ENCODE measurements at regions not wholly inside any gene's neighbourhood (a gene's known extent, or its start where the extent isn't known, plus 50 kb on each side); places are given as distances from the start of the nearest gene placed in this dataset.
A peak's percentile ranks its signal among the peaks of the same experiment; 100 is the strongest.

DNA sequence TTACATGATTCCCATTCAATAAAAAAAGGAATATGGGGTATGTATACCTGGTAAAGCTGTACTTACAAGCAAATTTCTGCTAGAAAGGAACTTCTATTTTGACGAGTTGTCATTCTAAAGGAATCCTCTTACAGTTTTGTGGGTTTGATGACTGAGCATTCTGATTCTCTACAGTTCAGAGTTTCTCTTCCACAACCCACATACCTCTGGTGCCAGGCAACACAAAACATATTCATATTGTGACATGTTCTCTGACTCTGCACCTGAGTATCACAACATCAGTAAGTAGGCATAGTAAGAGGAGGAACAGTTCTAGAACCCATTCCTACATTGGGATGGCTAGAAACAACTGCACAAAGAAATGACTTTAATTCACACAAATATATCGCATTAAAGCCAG lies 636.6 kb downstream of the MED13L start:
- DNase-seq (ENCODE audit: low spot score): no peak

DNA sequence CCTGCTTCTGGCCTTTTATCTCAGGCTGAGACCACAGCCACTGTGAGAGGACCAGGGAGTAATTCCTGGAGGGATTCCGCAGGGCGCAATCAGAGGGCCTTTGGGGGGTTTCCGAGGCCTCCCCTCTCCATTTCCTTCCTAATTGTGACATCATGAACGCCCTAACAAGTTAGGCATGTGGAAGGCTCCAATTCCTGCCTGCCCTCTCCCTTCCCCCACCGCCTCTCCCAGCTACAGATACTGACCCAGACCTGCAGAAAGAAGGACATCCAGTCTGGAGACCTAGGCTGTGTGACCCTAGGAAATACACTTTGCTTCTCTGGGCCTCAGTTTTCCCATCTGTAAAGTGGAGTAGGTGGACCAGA lies 637.9 kb downstream of the MED13L start:
- DNase-seq (ENCODE audit: low spot score): no peak

DNA sequence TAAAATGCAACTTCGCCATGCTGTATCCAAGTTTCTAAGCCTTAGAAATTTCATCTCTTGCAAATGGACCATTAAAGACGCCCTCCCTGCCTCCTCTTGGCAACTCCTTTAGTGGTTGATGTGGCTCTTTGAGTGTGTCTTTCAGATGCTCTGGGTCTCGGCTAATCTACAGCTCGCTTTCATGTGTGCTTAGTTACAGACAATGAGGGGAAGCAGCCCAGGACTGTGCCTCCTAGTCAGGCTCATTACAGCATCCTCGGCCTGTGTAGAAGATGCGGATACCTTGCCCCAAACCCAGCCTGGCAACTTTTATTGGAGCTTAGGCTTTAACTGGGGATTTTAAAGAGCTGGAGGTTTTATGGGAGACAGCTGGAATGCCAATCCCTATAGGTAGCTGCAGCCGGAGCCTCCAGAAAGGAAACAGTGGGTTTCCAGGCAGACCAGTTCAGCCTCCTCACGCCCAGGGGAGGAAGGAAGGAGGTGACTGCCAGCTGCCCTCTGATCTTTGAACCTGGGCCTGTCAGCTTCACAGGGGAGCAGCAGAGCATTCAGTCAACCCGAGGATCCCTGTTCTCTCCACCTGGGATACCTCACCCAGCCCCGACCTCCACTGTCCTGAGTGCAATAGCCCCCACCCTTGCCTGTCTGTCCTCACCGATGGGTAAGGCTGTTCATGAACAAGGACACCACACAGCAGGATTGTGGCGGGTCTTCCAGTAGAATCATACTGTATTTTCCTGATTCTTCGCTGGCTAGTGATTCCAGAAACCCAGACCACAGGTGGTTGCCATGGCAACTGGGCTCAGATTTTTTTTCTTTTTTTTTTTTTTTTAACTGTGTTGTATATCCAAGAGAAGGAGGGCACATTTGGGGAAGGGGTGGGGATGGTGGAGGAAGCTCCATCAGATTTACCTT lies 638.5 kb downstream of the MED13L start:
- DNase-seq (ENCODE audit: low spot score): no peak

DNA sequence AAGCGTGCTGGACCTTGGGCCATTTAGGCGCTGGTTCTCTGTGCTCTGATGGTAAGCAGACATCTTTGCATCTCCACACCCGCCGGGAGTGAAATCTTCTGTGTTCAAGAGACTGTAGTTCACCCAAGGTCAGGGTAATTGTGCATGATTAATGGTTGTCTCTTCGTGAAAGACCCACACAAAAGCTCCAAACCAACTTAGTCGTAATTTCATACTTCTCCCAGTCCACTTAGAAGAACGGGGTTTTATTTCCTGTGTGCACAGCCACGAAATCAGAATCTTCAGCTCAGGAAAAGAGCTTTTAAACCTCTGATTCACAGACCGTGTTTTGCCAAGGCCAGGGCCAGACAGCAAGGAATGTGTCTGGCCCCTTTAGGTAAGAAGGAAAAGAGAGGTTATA lies 640.9 kb downstream of the MED13L start:
- no peak for DNase-seq (ENCODE audit: low spot score)

DNA sequence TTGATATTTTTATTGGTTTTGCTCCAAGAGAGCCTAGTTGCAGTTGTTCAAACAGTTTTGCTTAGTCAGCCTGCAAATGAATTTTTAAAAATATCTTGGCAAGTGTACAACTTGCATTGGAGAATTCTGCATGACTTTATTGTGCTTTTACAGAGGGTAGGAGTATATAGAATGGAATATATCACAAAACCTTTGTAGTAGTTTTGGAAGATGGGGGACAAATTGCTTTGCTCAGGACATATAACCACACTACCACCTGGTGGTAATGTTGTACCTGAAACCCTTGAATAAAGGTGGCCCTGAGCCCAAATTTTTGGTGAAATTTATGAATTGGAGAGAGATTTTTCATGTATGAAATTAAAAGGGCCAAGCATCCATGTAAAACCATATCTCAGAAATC lies 645.2 kb downstream of the MED13L start:
- no peak for DNase-seq (ENCODE audit: low spot score)

DNA sequence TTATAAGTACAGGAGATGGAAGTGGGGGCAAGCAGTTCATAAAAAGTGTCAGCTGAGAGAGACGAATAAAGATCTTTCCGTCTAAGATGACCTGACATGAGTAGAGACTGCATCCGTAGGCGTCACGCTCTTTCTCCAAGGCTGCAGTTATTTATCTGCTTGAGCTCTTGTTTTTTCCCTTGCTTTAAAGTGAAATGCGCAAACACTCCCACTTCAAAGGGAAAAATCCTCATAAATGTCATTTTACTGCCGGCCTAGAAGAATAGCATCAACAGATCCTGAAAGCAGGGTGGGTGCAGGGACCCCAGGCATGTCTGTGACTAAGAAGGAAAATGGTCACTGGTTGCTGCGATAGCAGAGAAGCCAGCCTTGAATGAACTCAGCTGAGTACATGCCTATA lies 647.4 kb downstream of the MED13L start:
- no peak for DNase-seq (ENCODE audit: low spot score)

DNA sequence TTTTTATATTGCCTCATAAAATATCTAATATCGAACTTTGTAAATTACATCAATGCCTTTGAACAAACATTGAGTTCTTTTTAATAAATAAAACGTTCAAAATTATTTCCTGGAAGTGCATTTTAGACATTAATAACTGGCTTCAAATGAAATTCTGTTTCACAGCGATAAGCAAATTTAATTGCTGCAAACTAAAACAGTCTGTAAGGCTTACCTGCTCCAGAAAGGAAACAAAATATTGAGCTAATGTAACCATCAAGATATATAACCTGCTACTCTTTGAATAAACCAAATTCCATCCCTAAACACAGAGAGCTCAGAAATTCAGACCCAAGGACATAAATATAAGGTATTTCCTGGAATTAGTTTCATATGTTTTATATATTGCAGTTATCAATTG lies 651.3 kb downstream of the MED13L start:
- DNase-seq (ENCODE audit: low spot score): no peak

DNA sequence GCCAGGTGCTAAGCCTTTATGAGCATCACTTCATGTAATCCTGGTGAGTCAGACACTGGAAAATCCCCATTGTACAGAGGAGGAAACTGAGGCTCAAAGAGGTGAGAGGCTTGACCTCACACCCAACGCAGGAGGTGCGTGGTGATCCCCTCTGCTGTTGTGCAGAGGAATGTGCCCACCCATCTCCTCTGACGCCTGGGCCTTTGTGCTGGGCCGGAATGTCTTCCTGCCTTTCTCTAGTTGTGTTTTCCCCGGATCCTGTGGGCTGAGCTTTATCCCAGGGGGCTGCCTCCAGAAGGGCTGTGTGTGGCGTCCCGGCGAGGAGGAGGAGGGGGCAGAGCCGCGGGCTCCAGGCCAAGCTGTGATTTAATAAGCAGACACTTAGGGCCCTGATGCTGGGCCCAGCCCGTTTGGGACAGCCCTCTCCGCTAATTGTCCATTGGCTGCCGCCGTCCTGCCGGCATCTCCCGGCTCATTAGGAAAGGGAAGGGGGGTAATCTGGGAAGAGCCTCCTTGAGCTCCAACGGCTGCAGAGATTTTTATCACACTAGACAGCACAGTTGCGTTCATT lies 653.6 kb downstream of the MED13L start:
- no peak for DNase-seq (ENCODE audit: low spot score)

DNA sequence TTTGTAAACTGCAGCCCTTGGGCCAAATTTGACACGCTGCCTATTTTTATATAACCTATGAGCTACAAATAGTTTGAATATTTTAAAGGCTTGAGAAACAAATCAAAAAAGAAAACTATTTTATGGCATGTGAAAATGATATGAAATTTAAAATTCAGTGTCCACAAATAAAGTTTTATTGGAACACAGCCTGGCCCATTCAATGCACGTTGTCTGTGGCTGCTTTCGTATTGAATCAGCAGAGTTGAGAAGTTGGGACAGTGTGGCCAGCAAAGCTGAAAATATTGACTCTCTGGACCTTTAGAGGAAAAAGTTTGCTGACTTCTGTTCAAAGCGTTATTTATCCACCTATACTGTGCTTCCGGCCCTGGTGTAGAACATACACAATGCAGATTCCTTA lies 654.2 kb downstream of the MED13L start:
- DNase-seq (ENCODE audit: low spot score): no peak

DNA sequence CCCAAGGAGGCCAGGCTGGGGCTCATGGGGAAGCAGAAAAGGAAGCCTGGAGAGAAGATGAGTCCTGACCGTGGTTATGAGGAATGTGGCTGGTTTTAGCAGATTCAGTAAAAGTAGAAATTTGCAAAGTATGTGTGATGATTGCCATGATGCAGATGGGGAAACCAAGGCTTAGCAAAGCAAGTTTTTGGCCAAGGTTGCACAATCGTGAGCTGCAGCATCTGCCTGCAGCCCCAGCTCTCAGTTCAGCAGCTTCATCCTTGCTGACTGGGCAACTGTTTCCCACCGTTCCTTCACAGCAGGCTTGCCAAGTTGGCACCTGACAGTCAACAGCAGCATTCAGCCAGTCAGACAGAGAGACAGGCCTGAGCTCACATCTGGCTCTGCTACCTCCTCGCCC lies 656.7 kb downstream of the MED13L start:
- no peak for DNase-seq (ENCODE audit: low spot score)

DNA sequence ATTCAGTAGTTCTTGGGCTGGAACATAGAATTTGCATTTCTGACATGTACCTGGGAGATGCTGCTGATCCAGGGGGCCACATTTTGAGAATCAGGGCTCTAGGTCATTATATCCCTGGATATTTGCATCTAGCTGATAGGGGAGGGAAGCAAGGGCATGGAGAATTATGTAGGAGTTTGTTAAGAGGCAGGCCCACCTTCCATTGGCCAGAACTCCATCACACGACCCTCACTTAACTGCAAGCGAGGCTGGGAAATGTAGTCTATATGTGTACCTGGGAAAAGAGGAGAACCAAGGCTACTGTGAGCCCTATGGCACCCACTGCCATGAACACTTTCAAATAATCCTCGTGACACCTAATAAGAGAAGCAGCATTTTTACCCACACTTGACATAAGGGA lies 657.6 kb downstream of the MED13L start:
- no peak for DNase-seq (ENCODE audit: low spot score)

DNA sequence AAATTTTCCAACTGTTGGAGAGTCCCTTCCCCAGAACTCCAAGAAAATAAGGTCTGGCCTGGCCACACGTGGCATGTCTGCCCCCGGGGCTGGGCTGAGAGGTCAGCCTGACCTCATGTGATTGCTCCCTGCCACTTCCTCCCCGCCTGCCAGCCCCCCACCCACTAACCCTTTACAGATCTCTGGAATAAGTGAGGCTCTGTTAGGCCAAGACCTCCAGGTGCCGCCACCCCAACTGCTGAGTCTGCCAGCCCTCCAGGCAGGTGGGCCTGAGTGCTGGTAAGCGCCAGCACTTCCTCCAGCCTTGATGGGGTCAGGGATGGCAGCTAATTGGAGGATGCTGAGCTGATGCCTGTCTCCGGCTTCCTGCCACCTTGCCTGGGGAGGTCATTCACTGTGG lies 658.4 kb downstream of the MED13L start:
- no peak for DNase-seq (ENCODE audit: low spot score)

DNA sequence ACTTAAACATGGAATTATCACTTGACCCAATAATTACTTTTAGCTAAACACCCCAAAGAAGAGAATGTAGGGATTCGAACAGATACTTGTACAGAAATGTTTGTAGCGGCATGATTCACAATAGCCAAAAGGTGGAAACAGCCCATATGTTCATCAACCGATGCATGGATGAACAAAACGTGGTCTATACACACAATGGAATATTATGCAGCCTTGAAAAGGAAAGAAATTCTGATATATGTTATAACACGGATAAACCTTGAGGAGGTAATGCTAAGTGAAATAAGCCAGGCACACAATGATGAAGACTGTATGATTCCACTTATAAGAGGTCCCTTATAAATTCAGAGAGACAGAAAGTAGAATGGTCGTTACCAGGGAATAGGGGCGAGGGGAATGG lies 659.4 kb downstream of the MED13L start:
- no peak for DNase-seq (ENCODE audit: low spot score)

DNA sequence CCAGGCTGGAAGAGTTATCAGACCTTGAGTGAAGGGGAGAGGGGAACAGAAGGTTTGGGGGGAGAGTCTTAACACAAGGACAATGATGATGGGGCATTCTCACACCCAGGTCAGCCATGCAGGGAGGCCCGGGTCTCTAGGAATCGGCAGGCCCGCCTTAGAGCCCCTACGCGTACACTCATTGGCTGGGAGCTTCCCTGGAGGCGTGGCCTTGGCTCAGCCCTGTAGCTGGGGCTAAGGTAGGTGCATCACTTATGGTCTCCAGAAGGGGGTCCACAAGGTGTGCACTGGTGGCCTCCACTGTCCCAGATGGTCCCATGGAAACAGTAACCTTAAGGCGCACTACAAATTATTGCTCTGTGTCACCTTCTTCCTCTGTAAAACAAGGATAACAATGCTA lies 660.1 kb downstream of the MED13L start:
- no peak for DNase-seq (ENCODE audit: low spot score)

DNA sequence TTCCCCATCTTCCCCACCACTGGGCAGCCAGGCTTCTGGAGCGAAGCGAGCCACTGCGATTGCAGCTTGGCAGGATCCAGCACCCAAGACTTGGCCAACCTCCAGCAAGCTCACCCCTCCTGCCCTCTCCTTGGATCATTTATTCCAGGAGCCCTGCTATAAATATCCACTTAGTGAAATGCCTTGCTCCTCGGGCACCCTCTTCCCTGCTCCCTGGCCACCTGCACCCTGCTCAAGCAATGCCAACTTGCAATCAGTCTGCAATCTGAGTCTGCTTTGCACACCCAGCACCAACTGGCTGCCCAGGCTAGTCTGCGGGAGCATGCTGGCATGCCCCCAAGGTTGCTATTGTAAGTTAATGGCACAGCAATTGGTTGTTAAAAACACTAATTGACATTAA lies 666.0 kb downstream of the MED13L start:
- DNase-seq (ENCODE audit: low spot score): no peak

DNA sequence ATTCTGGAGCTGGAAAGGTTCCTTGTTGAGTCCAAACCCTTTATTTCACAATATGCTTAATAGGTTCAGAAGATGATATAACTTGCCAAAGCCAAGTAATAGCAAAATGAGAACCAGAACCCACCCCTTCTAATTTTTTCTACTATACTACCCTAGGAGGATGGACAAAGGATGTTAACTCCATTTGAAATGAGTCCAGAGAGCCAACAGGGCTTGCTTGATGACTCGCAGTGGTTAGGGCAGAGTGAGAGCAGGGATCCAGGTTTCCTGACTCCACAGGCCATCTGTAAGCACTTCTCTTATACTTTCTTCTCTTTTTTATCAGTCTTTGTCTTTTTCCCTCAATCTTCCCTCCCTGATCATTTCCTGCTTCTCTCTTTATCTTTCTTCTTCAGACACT lies 668.1 kb downstream of the MED13L start:
- no peak for DNase-seq (ENCODE audit: low spot score)

DNA sequence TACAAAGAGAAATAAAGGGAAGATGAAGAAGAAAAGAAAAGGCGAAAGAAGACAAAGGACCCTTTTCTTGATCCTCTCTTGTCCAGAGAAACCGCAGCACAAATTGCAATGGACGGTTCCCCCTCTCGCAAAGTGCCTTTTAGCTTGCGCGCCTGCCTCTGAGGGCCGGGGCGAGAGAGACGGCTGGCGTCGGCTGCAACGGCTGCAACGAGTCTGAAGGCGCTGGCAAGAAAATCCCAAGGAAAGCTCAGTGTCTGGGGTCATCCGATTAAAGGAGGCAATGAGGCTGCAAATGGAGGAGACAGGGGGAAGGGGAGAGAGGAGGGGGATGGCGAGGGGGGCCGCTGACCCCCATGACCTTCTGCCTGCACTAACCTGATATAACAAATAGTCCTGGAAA lies 671.5 kb downstream of the MED13L start:
- no peak for DNase-seq (ENCODE audit: low spot score)

DNA sequence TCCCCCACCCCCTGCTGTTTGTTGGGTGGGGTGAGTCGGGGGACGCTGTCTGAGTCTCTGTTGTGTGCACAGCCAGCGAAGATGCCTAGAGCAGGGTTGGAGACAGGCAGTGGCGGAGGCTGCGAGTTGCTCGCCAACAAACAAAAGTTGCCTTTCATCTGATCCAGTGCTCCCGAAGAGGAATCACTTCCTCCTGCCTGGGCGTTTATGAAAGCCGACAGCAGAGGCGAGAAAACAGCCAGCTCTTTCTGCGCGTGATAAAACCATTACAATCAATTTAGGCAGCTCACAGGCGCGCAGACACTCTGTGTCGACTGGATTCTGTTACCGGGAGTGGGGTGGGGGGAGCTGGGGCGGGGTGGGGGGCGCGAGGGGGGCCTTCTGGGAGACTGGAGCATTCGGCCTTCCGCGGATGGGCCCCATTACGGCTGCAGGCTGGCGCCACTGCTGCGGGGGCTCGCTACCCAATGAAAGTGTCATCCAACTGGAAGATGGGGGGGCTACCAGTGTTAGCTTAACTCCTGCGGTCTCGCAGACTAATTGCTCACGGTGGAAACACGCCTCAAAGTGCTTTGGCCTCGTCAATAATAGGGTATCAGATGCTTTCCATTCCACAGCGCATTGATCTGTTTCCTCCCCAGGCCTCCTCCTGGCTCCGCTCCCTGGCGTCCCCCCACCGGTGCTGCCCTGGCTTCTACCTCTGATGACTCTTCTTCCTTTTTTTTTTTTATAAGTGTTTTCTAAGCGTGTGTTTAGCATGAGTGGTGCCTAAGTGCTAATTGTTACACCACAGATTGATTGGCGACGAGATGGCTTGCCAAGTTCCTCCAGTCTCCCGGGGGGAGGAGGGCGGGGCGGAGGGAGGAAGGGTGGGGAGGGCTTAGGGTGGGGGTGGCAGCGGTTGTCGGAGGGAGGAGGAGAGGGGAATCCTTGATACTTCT lies 678.4 kb downstream of the MED13L start:
- DNase-seq (ENCODE audit: low spot score): peak; percentile 6

DNA sequence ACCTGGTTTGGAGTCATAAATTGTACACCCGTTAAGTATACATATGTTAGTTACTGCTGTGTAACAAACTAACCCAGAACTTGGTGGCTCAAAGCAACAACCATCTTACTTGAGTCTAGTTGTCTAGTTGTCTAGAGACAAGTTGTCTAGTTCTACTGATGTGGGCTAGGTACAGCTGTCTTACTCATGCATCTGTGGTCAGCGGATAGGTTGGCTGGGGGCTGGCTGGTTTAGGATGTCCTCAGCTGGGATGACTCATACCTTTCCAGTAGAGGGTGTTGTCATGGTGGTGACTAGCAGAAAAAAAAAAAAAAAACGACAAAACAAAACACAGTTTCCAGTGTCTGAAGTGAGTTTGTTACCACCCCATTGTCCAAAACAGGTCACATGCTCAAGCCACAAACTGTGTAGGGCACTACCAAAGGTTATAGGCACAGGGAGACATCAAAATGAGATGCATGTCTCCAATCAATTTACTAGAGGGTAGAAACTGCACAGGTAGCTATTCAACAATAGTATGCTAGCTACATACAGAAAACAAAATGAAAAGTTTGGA lies 680.3 kb downstream of the MED13L start:
- no peak for DNase-seq (ENCODE audit: low spot score)

DNA sequence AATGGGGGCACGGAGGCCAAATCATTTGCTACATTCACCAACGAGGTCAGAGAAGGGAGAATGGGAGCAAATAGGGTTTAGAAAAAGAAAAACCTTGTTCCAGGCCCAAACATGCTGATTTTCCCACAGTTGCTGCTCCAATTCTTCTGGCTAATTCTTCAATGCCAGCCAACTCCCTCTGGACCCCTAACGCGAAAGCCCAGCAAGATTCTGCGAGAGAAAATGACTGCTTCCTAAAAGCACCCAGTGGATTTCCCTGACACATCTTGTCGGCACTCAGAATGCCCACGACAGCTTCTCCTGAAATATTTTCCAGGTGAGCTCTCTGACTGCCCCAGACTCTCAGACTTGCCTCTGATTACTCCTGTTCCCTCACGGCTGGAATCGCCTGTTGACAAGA lies 689.4 kb downstream of the MED13L start:
- no peak for DNase-seq (ENCODE audit: low spot score)

DNA sequence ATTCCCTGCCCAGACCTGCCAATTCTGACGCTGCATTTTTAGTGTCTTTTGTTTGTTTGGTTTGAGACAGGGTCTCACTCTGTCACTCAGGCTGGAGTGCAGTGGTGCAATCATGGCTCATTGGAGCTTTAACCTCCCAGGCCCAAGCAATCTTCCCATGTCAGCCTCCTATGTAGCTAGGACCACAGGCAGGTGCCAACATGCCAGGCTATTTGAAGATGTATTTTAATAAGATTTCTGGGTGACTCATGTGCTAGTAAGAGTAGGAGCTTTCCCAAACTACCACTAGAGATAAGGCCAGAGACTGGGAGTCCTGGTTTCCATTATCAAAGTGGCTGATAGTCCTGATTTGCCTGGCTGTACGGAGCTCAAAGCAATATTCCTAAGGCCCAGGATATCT lies 693.3 kb downstream of the MED13L start:
- DNase-seq (ENCODE audit: low spot score): no peak

DNA sequence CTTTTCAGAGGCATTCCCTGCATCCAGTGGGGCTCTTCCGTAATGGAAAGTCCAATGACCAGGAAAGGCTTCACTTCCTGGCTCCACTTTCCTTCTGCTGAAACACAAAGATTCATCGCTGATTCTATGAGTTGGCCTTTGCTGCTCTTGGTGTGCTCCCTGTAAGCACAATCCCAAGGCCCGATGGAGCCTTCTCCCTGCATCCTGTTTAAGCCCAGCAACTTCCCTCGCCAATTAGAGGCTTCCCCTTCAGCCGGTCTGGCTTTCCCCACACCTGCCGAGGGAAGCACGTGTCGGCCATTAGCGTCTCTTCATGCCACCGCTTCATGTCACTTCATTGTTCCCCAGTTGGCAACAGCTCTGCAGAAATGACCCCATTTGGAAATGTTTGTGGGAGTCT lies 693.9 kb downstream of the MED13L start:
- no peak for DNase-seq (ENCODE audit: low spot score)

DNA sequence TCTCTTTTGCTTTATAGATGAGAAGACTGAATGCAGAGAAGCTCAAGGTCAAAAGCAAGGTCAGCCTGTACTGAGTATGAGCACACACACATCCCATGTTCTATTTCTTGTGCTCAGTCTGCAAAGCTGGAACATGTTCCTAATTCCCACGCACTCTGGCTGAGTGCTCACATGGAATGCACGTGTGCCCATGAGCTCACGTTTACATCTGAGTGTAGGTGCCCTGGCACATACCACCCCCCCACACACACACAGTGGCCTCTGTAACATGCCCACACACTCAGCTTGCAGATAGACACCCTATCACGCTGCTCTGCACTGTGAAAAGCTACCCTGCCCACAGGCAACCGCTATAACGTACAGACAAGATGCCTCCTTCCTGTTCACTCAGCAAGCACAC lies 700.1 kb downstream of the MED13L start:
- no peak for DNase-seq (ENCODE audit: low spot score)
